Astrocyte (in vitro differentiated cells and primary cell): ENCODE measurements at regions not wholly inside any gene's neighbourhood (a gene's known extent, or its start where the extent isn't known, plus 50 kb on each side); places are given as distances from the start of the nearest gene placed in this dataset.

Source experiments
- DNase-seq: peaks from one replicate; pipeline ENCODE4 v3.0.0-alpha.2; 2010; ENCODE audit warnings: low read depth
- FAIRE-seq: peaks from 2 replicates; lab custom pipeline; 2011; peaks lifted over from hg19 to GRCh38; lab: Jason Lieb, UNC
- H2AFZ ChIP-seq: 2 replicates; pipeline ENCODE4 v1.6.0; 2012; ENCODE audit warnings: low read depth, low read length, inconsistent platforms
- H3K27ac ChIP-seq: 2 replicates; pipeline ENCODE4 v1.5.1; 2011; ENCODE audit warnings: low read depth, low read length, inconsistent platforms
- H3K27me3 ChIP-seq: 2 replicates; pipeline ENCODE4 v1.6.0; 2011; ENCODE audit warnings: low read length, inconsistent platforms; ENCODE audit not compliant: insufficient read depth
- H3K36me3 ChIP-seq: 2 replicates; pipeline ENCODE4 v1.5.1; 2011; ENCODE audit warnings: low read length, inconsistent platforms; ENCODE audit not compliant: insufficient read depth
- H3K4me1 ChIP-seq: 2 replicates; pipeline ENCODE4 v1.5.1; 2011; ENCODE audit warnings: low read length, inconsistent platforms; ENCODE audit not compliant: insufficient read depth
- H3K4me2 ChIP-seq: 2 replicates; pipeline ENCODE4 v1.6.0; 2012; ENCODE audit warnings: low read length, inconsistent platforms
- H3K4me3 ChIP-seq: 2 replicates; pipeline ENCODE4 v1.5.1; 2011; ENCODE audit warnings: low read depth, mild to moderate bottlenecking, low read length, inconsistent platforms; ENCODE audit not compliant: insufficient read depth
- H3K79me2 ChIP-seq: 2 replicates; pipeline ENCODE4 v1.6.0; 2012; ENCODE audit warnings: mild to moderate bottlenecking, low read length, inconsistent platforms; ENCODE audit not compliant: insufficient read depth
- H3K9ac ChIP-seq: 2 replicates; pipeline ENCODE4 v1.6.0; 2012; ENCODE audit warnings: mild to moderate bottlenecking, low read length, inconsistent platforms
- H3K9me3 ChIP-seq: 2 replicates; pipeline ENCODE4 v1.5.1; 2012; ENCODE audit warnings: low read depth, mild to moderate bottlenecking, low read length, inconsistent platforms; ENCODE audit not compliant: insufficient read depth
- H4K20me1 ChIP-seq: 2 replicates; pipeline ENCODE4 v1.6.0; 2012; ENCODE audit warnings: low read length, inconsistent platforms; ENCODE audit not compliant: insufficient read depth
- H3K27ac Mint-ChIP-seq: one replicate; pipeline ENCODE4 v1.8.0; 2021; ENCODE audit warnings: mild to moderate bottlenecking, mixed read lengths; ENCODE audit not compliant: unreplicated experiment
- H3K27me3 Mint-ChIP-seq: one replicate; pipeline ENCODE4 v1.8.0; 2021; ENCODE audit warnings: low read depth, mixed read lengths; ENCODE audit not compliant: unreplicated experiment
- H3K36me3 Mint-ChIP-seq: one replicate; pipeline ENCODE4 v1.8.0; 2021; ENCODE audit warnings: low read depth, mixed read lengths; ENCODE audit not compliant: unreplicated experiment
- H3K4me1 Mint-ChIP-seq: one replicate; pipeline ENCODE4 v1.8.0; 2021; ENCODE audit warnings: low read depth, mixed read lengths; ENCODE audit not compliant: unreplicated experiment
- H3K4me3 Mint-ChIP-seq: one replicate; pipeline ENCODE4 v1.8.0; 2021; ENCODE audit warnings: mild to moderate bottlenecking, moderate library complexity, mixed read lengths; ENCODE audit not compliant: unreplicated experiment
- H3K9me3 Mint-ChIP-seq: one replicate; pipeline ENCODE4 v1.8.0; 2021; ENCODE audit warnings: mild to moderate bottlenecking, mixed read lengths; ENCODE audit not compliant: unreplicated experiment
- CTCF ChIP-seq: IDR thresholded peaks from 2 replicates; pipeline ENCODE4 v1.5.1; 2011; ENCODE audit warnings: low read depth, mild to moderate bottlenecking, inconsistent platforms, low read length, moderate library complexity; ENCODE audit not compliant: insufficient read depth
- EZH2 ChIP-seq: IDR thresholded peaks from 2 replicates; pipeline ENCODE4 v1.6.1; 2012; ENCODE audit warnings: mild to moderate bottlenecking, low read length, inconsistent platforms; ENCODE audit not compliant: insufficient read depth

GRCh38 chr7:56479748-56480147, 363.5 kb upstream of the NUPR2 start:
- DNase-seq (no peak), FAIRE-seq (no peak)
- H3K9ac ChIP-seq, result no peak overlapping the region
- no peaks in the 10 kb centered on the region for H3K4me1 ChIP-seq
- TF ChIP-seq CTCF, result no peak
- no peak for TF ChIP-seq EZH2
- Mint-ChIP-seq H3K36me3 (no peaks in the 10 kb centered on the region), H3K4me1 (no peaks in the 10 kb centered on the region), H3K9me3 (peaks cover 45% of the 10 kb centered on the region), H3K27me3 (no peaks in the 10 kb centered on the region), H3K27ac (no peak overlapping the region), H3K4me3 (no peak overlapping the region)
- H3K27me3 ChIP-seq, result no peaks in the 10 kb centered on the region
- no peaks in the 10 kb centered on the region for H3K79me2 ChIP-seq
- no peak overlapping the region for H3K27ac ChIP-seq
- H3K36me3 ChIP-seq, result no peaks in the 10 kb centered on the region
- no peak overlapping the region for H3K4me3 ChIP-seq
- H3K4me2 ChIP-seq, result no peak overlapping the region
- no peaks in the 10 kb centered on the region for H4K20me1 ChIP-seq
- H3K9me3 ChIP-seq, result peaks cover 45% of the 10 kb centered on the region
- H2AFZ ChIP-seq, result no peak overlapping the region

- H4K20me1 ChIP-seq, result no peaks in the 10 kb centered on the region
- no peaks in the 10 kb centered on the region for H3K36me3 Mint-ChIP-seq
- DNase-seq (no peak), FAIRE-seq (no peak)
- no peaks in the 10 kb centered on the region for H3K79me2 ChIP-seq
- peaks cover 46% of the 10 kb centered on the region for H3K9me3 Mint-ChIP-seq
- no peaks in the 10 kb centered on the region for H3K36me3 ChIP-seq
- H3K4me1 ChIP-seq, result no peaks in the 10 kb centered on the region
- no peaks in the 10 kb centered on the region for H3K27me3 Mint-ChIP-seq
- peaks cover 41% of the 10 kb centered on the region for H3K9me3 ChIP-seq
- H3K27ac Mint-ChIP-seq, result no peak overlapping the region
- H3K4me1 Mint-ChIP-seq, result no peaks in the 10 kb centered on the region
- H3K27ac ChIP-seq, result no peak overlapping the region
- H3K4me3 ChIP-seq, result no peak overlapping the region
- H3K4me3 Mint-ChIP-seq, result no peak overlapping the region
- TF ChIP-seq CTCF (no peak), EZH2 (no peak)
- no peaks in the 10 kb centered on the region for H3K27me3 ChIP-seq
- H3K9ac ChIP-seq, result no peak overlapping the region
- H3K4me2 ChIP-seq, result no peak overlapping the region
- no peak overlapping the region for H2AFZ ChIP-seq
Observed at GRCh38 chr7:56479136-56479535, 362.9 kb upstream of the NUPR2 start.

DNA sequence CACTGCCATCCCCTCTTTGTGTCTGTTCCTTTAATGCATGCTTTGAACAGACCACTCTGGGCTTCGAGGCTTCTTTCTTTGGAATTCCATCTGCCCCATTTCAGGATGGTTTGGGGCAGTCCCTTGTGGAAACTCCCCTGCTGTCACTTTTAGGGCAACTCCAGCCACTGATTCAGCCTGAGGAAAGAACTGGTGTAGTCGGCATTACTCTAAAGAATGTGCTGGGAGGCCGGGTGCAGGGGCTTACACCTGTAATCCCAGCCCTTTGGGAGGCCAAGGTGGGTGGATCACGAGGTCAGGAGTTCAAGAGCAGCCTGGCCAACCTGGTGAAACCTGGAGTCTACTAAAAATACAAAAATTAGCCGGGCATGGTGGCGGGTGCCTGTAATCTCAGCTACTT, 358.1 kb upstream of the NUPR2 start:
- Histone ChIP-seq H3K36me3 (no peaks in the 10 kb centered on the region), H3K4me2 (no peak overlapping the region), H3K9ac (no peak overlapping the region), H3K4me3 (no peak overlapping the region), H3K27ac (no peak overlapping the region), H3K79me2 (no peaks in the 10 kb centered on the region), H3K27me3 (no peaks in the 10 kb centered on the region), H3K4me1 (no peaks in the 10 kb centered on the region), H2AFZ (no peak overlapping the region), H3K9me3 (peaks cover 49% of the 10 kb centered on the region), H4K20me1 (no peaks in the 10 kb centered on the region)
- Mint-ChIP-seq H3K27me3 (no peaks in the 10 kb centered on the region), H3K36me3 (no peaks in the 10 kb centered on the region), H3K4me1 (no peaks in the 10 kb centered on the region), H3K27ac (no peak overlapping the region), H3K9me3 (peaks cover 55% of the 10 kb centered on the region), H3K4me3 (no peak overlapping the region)
- DNase-seq (no peak), FAIRE-seq (no peak)
- TF ChIP-seq EZH2 (no peak), CTCF (no peak)
